NCI-H2029 (cell line): ENCODE measurements at regions not wholly inside any gene's neighbourhood (a gene's known extent, or its start where the extent isn't known, plus 50 kb on each side); places are given as distances from the start of the nearest gene placed in this dataset.
"Not testable (repeated sequence)": the region's sequence is repeated elsewhere in the genome, so short reads cannot be mapped to it uniquely, and the experiment has no call there.

Source experiments
- DNase-seq: peaks from one replicate; lab custom pipeline; 2025; lab: John Stamatoyannopoulos, UW

- no peak for DNase-seq
Measured at GRCh38 chr2:234275515-234275914, 221.4 kb downstream of the ARL4C start.

GRCh38 chr2:234273887-234274584 is 222.8 kb downstream of the ARL4C start:
- DNase-seq: no peak

- DNase-seq: no peak
Measured at GRCh38 chr2:234272069-234272850, 221.8 kb downstream of the SPP2 start.

- DNase-seq: no peak
Measured at GRCh38 chr2:234271338-234271737, 220.8 kb downstream of the SPP2 start.

GRCh38 chr2:234269769-234270204 is 219.3 kb downstream of the SPP2 start:
- no peak for DNase-seq

- no peak for DNase-seq
Measured at GRCh38 chr2:234267534-234267933, 217.0 kb downstream of the SPP2 start.

- no peak for DNase-seq
Measured at GRCh38 chr2:234266952-234267351, 216.4 kb downstream of the SPP2 start.

- no peak for DNase-seq
Measured at GRCh38 chr2:234265206-234265605, 214.7 kb downstream of the SPP2 start.

GRCh38 chr2:234261736-234262135 is 211.2 kb downstream of the SPP2 start:
- DNase-seq: no peak

GRCh38 chr2:234259440-234259839 is 208.9 kb downstream of the SPP2 start:
- no peak for DNase-seq

- DNase-seq: no peak
Measured at GRCh38 chr2:234258562-234259141, 208.2 kb downstream of the SPP2 start.

GRCh38 chr2:234257859-234258561 is 207.5 kb downstream of the SPP2 start:
- DNase-seq: no peak

GRCh38 chr2:234256516-234256915 is 206.0 kb downstream of the SPP2 start:
- DNase-seq: no peak

GRCh38 chr2:234254783-234255521 is 204.4 kb downstream of the SPP2 start:
- DNase-seq: no peak

GRCh38 chr2:234252772-234253171 is 202.3 kb downstream of the SPP2 start:
- DNase-seq: no peak

- no peak for DNase-seq
Measured at GRCh38 chr2:234251326-234252271, 201.1 kb downstream of the SPP2 start.

GRCh38 chr2:234250926-234251325 is 200.4 kb downstream of the SPP2 start:
- DNase-seq: no peak

- no peak for DNase-seq
Measured at GRCh38 chr2:234249873-234250272, 199.4 kb downstream of the SPP2 start.

- no peak for DNase-seq
Measured at GRCh38 chr2:234249034-234249735, 198.7 kb downstream of the SPP2 start.

GRCh38 chr2:234248213-234248710 is 197.8 kb downstream of the SPP2 start:
- DNase-seq: not testable (repeated sequence)
